ENCODE measurements at regions not wholly inside any gene's neighbourhood (a gene's known extent, or its start where the extent isn't known, plus 50 kb on each side); places are given as distances from the start of the nearest gene placed in this dataset.

- Histone ChIP-seq H3K4me3 (ENCODE audit: low read length in 2 of 2) (no peak overlapping the region), H3K27ac (replicated peaks; ENCODE audit: low read length) (no peak overlapping the region), H3K18ac (ENCODE audit: low read length) (no peak overlapping the region), H3K4ac (ENCODE audit: low read length) (no peak overlapping the region), H3K79me1 (ENCODE audit: low read depth, low read length) (no peaks in the 10 kb centered on the region), H3K4me1 (ENCODE audit: control insufficient read depth in 2 of 2, insufficient read depth in 1 of 2, low read depth in 1 of 2, low read length in 2 of 2) (no peaks in the 10 kb centered on the region), H2BK5ac (ENCODE audit: low read length) (no peak overlapping the region), H2AFZ (ENCODE audit: low read length) (no peak overlapping the region), H2BK15ac (ENCODE audit: low read length) (no peak overlapping the region), H2BK12ac (ENCODE audit: low read length) (no peak overlapping the region), H3K14ac (ENCODE audit: low read length) (no peak overlapping the region), H3K27me3 (ENCODE audit: control insufficient read depth in 3 of 3, insufficient read depth in 3 of 3, low read depth in 1 of 3, low read length in 3 of 3) (no peaks in the 10 kb centered on the region), H2BK120ac (ENCODE audit: low read depth, low read length) (no peak overlapping the region), H3K9ac (ENCODE audit: low read depth, low read length, poor library complexity) (no peak overlapping the region), H4K91ac (ENCODE audit: low read depth, low read length, poor library complexity) (no peak overlapping the region), H3K4me2 (ENCODE audit: insufficient read depth, low read length, poor library complexity, severe bottlenecking) (no peak overlapping the region), H2AK5ac (ENCODE audit: low read depth, low read length) (no peak overlapping the region), H3K23ac (ENCODE audit: low read depth, low read length, poor library complexity) (no peak overlapping the region), H4K8ac (ENCODE audit: low read depth, low read length) (no peak overlapping the region), H3K36me3 (replicated peaks in 1 of 2; ENCODE audit: control insufficient read depth in 2 of 2, insufficient read depth in 2 of 2, low read length in 2 of 2) (no peaks in the 10 kb centered on the region), H3K9me3 (replicated peaks in 1 of 2; ENCODE audit: control insufficient read depth in 2 of 2, insufficient read depth in 1 of 2, low read depth in 1 of 2, low read length in 2 of 2) (no peaks in the 10 kb centered on the region)
- no peak for DNase-seq (ENCODE audit: low spot score)
- no CpG with 5 or more reads among the region's 3 CpGs for WGBS, 2 donors (ENCODE audit: extremely low coverage in 2 of 2, insufficient read length in 2 of 2, insufficient replicate concordance in 1 of 2)
Observed at GRCh38 chr2:67689186-67689585, 292.1 kb downstream of the ETAA1 start.

GRCh38 chr2:67689651-67690050 lies 292.5 kb downstream of the ETAA1 start:
- Histone ChIP-seq H3K23ac (ENCODE audit: low read depth, low read length, poor library complexity) (no peak overlapping the region), H2BK120ac (ENCODE audit: low read depth, low read length) (no peak overlapping the region), H2AK5ac (ENCODE audit: low read depth, low read length) (no peak overlapping the region), H3K9ac (ENCODE audit: low read depth, low read length, poor library complexity) (no peak overlapping the region), H3K4me2 (ENCODE audit: insufficient read depth, low read length, poor library complexity, severe bottlenecking) (no peak overlapping the region), H4K91ac (ENCODE audit: low read depth, low read length, poor library complexity) (no peak overlapping the region), H2BK15ac (ENCODE audit: low read length) (no peak overlapping the region), H4K8ac (ENCODE audit: low read depth, low read length) (no peak overlapping the region), H3K27me3 (ENCODE audit: control insufficient read depth in 3 of 3, insufficient read depth in 3 of 3, low read depth in 1 of 3, low read length in 3 of 3) (no peaks in the 10 kb centered on the region), H2AFZ (ENCODE audit: low read length) (no peak overlapping the region), H3K27ac (replicated peaks; ENCODE audit: low read length) (no peak overlapping the region), H3K14ac (ENCODE audit: low read length) (no peak overlapping the region), H2BK12ac (ENCODE audit: low read length) (no peak overlapping the region), H3K4me1 (ENCODE audit: control insufficient read depth in 2 of 2, insufficient read depth in 1 of 2, low read depth in 1 of 2, low read length in 2 of 2) (peaks cover 0 to 3% of the 10 kb centered on the region in 2 donors), H2BK5ac (ENCODE audit: low read length) (no peak overlapping the region), H3K4ac (ENCODE audit: low read length) (no peak overlapping the region), H3K9me3 (replicated peaks in 1 of 2; ENCODE audit: control insufficient read depth in 2 of 2, insufficient read depth in 1 of 2, low read depth in 1 of 2, low read length in 2 of 2) (no peaks in the 10 kb centered on the region), H3K4me3 (ENCODE audit: low read length in 2 of 2) (no peak overlapping the region), H3K18ac (ENCODE audit: low read length) (no peak overlapping the region), H3K79me1 (ENCODE audit: low read depth, low read length) (no peaks in the 10 kb centered on the region), H3K36me3 (replicated peaks in 1 of 2; ENCODE audit: control insufficient read depth in 2 of 2, insufficient read depth in 2 of 2, low read length in 2 of 2) (no peaks in the 10 kb centered on the region)
- no CpG with 5 or more reads among the region's 1 CpG for WGBS, 2 donors (ENCODE audit: extremely low coverage in 2 of 2, insufficient read length in 2 of 2, insufficient replicate concordance in 1 of 2)
- no peak for DNase-seq (ENCODE audit: low spot score)

DNA sequence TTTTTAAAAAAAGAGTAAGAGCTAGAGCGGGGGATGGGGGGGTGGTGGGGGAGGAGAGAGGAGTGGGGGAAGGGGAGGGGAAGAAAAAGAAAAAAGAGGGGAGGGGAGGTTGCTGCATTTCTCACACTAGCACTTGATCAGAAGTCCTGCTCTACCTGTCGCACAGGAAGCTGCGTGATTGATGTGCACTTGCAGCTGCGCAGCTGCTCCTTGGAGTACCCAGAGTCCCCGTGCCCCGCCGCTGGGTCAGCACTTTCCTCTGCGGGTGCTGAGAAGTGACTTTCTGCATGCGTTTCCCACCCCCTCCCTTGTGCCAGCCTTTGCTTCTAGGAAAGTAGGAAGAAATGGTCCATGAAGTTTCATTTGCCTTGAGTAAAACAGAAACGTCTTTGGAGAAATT lies 297.3 kb downstream of the ETAA1 start:
- Histone ChIP-seq H3K9me3 (replicated peaks in 1 of 2; ENCODE audit: control insufficient read depth in 2 of 2, insufficient read depth in 1 of 2, low read depth in 1 of 2, low read length in 2 of 2) (no peaks in the 10 kb centered on the region), H3K4me3 (ENCODE audit: low read length in 2 of 2) (no peak overlapping the region), H3K27ac (replicated peaks; ENCODE audit: low read length) (no peak overlapping the region), H3K14ac (ENCODE audit: low read length) (peak overlapping the region; percentile 40), H2BK15ac (ENCODE audit: low read length) (no peak overlapping the region), H3K36me3 (replicated peaks in 1 of 2; ENCODE audit: control insufficient read depth in 2 of 2, insufficient read depth in 2 of 2, low read length in 2 of 2) (no peaks in the 10 kb centered on the region), H2BK5ac (ENCODE audit: low read length) (no peak overlapping the region), H3K4me2 (ENCODE audit: insufficient read depth, low read length, poor library complexity, severe bottlenecking) (no peak overlapping the region), H2BK12ac (ENCODE audit: low read length) (no peak overlapping the region), H4K91ac (ENCODE audit: low read depth, low read length, poor library complexity) (no peak overlapping the region), H3K9ac (ENCODE audit: low read depth, low read length, poor library complexity) (no peak overlapping the region), H3K4me1 (ENCODE audit: control insufficient read depth in 2 of 2, insufficient read depth in 1 of 2, low read depth in 1 of 2, low read length in 2 of 2) (peaks cover 0 to 3% of the 10 kb centered on the region in 2 donors), H3K27me3 (ENCODE audit: control insufficient read depth in 3 of 3, insufficient read depth in 3 of 3, low read depth in 1 of 3, low read length in 3 of 3) (no peaks in the 10 kb centered on the region), H2AK5ac (ENCODE audit: low read depth, low read length) (no peak overlapping the region), H3K23ac (ENCODE audit: low read depth, low read length, poor library complexity) (no peak overlapping the region), H2BK120ac (ENCODE audit: low read depth, low read length) (no peak overlapping the region), H3K79me1 (ENCODE audit: low read depth, low read length) (no peaks in the 10 kb centered on the region), H2AFZ (ENCODE audit: low read length) (no peak overlapping the region), H4K8ac (ENCODE audit: low read depth, low read length) (no peak overlapping the region), H3K4ac (ENCODE audit: low read length) (no peak overlapping the region), H3K18ac (ENCODE audit: low read length) (peak overlapping the region; percentile 88)
- DNase-seq (ENCODE audit: low spot score), result no peak
- WGBS, 2 donors (ENCODE audit: extremely low coverage in 2 of 2, insufficient read length in 2 of 2, insufficient replicate concordance in 1 of 2), result no CpG with 5 or more reads among the region's 10 CpGs

DNA sequence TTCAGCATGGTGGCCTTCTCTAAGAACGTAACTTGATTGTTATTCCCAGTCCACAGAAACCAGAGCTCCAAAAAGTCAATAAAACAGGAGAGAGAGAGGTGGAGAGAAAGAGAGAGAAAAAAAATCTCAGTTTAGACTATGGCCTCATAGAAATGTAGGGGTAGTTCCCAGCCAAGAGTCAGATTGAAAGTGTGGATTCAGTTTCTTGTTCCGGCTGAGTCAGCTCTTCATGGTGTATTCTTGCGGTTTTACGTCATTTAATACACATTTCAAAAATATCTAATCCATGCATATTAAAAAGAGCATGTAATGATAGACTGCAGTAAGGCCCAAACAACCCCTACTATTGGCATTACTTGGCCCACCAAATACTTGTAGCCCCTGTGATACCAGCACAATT lies 303.9 kb downstream of the ETAA1 start:
- H3K79me1 ChIP-seq (ENCODE audit: low read depth, low read length), result no peaks in the 10 kb centered on the region
- H3K9me3 ChIP-seq (replicated peaks in 1 of 2; ENCODE audit: control insufficient read depth in 2 of 2, insufficient read depth in 1 of 2, low read depth in 1 of 2, low read length in 2 of 2), result no peaks in the 10 kb centered on the region
- H2AFZ ChIP-seq (ENCODE audit: low read length), result no peak overlapping the region
- H2AK5ac ChIP-seq (ENCODE audit: low read depth, low read length), result no peak overlapping the region
- H2BK120ac ChIP-seq (ENCODE audit: low read depth, low read length), result no peak overlapping the region
- H3K14ac ChIP-seq (ENCODE audit: low read length), result no peak overlapping the region
- H2BK15ac ChIP-seq (ENCODE audit: low read length), result no peak overlapping the region
- H3K23ac ChIP-seq (ENCODE audit: low read depth, low read length, poor library complexity), result no peak overlapping the region
- no peak overlapping the region for H2BK12ac ChIP-seq (ENCODE audit: low read length)
- no peak overlapping the region for H3K27ac ChIP-seq (replicated peaks; ENCODE audit: low read length)
- DNase-seq (ENCODE audit: low spot score), result no peak
- no peaks in the 10 kb centered on the region for H3K36me3 ChIP-seq (replicated peaks in 1 of 2; ENCODE audit: control insufficient read depth in 2 of 2, insufficient read depth in 2 of 2, low read length in 2 of 2)
- H3K9ac ChIP-seq (ENCODE audit: low read depth, low read length, poor library complexity), result no peak overlapping the region
- no peak overlapping the region for H4K8ac ChIP-seq (ENCODE audit: low read depth, low read length)
- no peak overlapping the region for H3K4me3 ChIP-seq (ENCODE audit: low read length in 2 of 2)
- H3K18ac ChIP-seq (ENCODE audit: low read length), result no peak overlapping the region
- H2BK5ac ChIP-seq (ENCODE audit: low read length), result no peak overlapping the region
- H4K91ac ChIP-seq (ENCODE audit: low read depth, low read length, poor library complexity), result no peak overlapping the region
- H3K4ac ChIP-seq (ENCODE audit: low read length), result no peak overlapping the region
- no peaks in the 10 kb centered on the region for H3K4me1 ChIP-seq (ENCODE audit: control insufficient read depth in 2 of 2, insufficient read depth in 1 of 2, low read depth in 1 of 2, low read length in 2 of 2)
- no peaks in the 10 kb centered on the region for H3K27me3 ChIP-seq (ENCODE audit: control insufficient read depth in 3 of 3, insufficient read depth in 3 of 3, low read depth in 1 of 3, low read length in 3 of 3)
- no peak overlapping the region for H3K4me2 ChIP-seq (ENCODE audit: insufficient read depth, low read length, poor library complexity, severe bottlenecking)
- WGBS, 2 donors (ENCODE audit: extremely low coverage in 2 of 2, insufficient read length in 2 of 2, insufficient replicate concordance in 1 of 2), result no CpG with 5 or more reads among the region's 4 CpGs
